ENCODE measurements at regions not wholly inside any gene's neighbourhood (a gene's known extent, or its start where the extent isn't known, plus 50 kb on each side); places are given as distances from the start of the nearest gene placed in this dataset.
"Not testable (repeated sequence)": the region's sequence is repeated elsewhere in the genome, so short reads cannot be mapped to it uniquely, and the experiment has no call there.

- DNase-seq = no peak
Measured at GRCh38 chr2:15681089-15681885, 89.6 kb downstream of the DDX1 start.

- DNase-seq = no peak
Measured at GRCh38 chr2:15682354-15682753, 90.7 kb downstream of the DDX1 start.

DNA sequence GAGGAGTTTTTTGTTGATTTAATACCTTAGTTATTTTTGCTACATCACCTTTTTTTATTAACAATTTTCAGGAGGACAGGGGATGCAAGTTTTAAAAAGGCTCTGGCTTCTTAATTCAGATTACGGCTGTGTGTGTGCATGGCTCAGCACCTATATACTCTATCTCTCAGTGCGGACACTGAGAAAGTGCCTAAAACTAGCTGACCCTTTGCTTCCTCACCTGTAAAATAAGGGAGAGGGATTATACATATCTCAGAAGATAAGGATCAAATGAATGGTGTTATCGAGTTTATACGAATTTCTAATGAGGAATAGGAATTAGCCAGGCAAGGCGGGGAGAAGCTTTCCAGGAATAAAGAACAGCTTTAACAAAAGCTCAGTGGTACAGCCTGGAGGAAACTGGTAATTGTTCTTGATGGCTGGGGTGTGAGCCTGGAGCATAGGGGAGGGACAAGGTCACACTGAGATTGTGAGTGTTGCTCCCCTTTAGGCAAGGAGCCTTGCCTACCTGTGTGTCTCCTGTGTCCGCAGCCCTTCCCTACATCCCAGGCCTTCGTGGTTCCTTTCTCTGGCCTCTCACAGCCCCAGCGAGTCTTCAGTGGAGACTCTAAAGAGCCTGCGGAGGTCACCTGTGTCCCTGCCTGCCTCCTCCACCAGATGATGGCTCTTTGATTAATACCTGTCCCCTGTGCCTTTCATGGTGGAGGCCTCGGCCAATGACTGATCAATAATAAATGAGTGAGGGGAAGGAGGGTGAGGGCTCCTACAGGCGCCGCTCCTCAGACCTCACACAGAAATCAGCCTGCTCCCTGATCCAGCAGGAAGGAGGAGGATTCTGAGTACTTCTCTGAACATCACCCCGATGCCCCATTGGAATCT lies 92.7 kb downstream of the DDX1 start:
- DNase-seq = no peak

DNA sequence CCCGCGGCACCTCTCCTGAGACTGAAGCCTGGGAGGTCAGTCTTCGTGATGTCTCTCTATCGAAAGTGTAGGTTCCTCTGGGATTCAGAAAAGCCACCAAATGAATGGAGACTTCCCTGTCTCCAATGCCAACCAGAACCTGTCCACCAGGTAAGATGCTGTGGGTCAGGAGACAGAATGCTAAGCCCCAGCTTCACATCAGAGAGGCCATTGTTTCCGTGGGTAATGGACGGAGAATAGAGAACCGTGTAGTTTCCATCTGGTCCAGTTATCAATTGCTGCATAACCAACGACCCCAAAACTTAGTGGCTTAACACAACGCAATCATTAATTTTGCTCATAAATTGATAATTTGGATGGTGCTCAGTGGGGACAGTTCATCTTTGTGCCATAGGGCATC lies 93.5 kb downstream of the DDX1 start:
- no peak for DNase-seq

DNA sequence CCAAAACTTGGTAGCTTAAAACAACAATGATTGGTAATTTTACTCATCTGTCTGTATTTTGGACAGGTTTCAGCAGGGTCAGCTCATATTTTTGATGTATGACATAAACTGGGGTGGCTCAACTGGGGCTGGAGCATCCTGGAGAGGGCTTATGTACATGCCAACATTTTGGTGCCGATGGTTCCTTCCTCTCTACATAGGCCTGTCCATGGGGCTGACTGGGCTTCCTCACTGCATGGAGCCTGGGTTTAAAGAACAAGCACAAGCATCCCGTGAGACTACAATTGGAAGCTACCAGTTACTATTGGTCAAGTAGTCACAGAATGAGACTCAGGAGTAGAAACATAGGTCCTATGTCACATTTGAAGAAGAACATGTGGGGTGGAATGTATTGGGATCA lies 95.0 kb downstream of the DDX1 start:
- DNase-seq = no peak

GRCh38 chr2:15687243-15687642 lies 95.6 kb downstream of the DDX1 start:
- no peak for DNase-seq

- DNase-seq = no peak
Measured at GRCh38 chr2:15687720-15688119, 96.1 kb downstream of the DDX1 start.

GRCh38 chr2:15688924-15689568 lies 97.4 kb downstream of the DDX1 start:
- no peak for DNase-seq

DNA sequence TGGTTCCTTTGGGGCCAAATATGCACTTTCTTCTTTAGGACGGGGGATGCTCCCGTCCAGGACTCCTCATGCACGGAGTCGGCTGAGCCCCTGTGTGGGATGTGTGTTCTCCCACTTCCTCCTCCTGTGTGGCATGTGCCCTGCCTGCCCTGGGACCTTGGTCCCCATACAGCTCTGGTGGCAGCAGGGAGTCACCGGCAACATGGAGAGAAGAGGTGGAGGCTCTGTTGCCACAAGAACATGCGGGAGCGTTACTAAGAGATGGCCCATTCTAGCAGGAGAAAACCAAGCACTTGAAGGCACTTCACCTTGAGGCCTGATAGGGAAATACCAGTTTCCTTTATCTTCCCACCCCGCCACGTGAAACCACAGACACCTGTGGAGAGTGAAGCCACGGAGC lies 98.0 kb downstream of the DDX1 start:
- DNase-seq = no peak

DNA sequence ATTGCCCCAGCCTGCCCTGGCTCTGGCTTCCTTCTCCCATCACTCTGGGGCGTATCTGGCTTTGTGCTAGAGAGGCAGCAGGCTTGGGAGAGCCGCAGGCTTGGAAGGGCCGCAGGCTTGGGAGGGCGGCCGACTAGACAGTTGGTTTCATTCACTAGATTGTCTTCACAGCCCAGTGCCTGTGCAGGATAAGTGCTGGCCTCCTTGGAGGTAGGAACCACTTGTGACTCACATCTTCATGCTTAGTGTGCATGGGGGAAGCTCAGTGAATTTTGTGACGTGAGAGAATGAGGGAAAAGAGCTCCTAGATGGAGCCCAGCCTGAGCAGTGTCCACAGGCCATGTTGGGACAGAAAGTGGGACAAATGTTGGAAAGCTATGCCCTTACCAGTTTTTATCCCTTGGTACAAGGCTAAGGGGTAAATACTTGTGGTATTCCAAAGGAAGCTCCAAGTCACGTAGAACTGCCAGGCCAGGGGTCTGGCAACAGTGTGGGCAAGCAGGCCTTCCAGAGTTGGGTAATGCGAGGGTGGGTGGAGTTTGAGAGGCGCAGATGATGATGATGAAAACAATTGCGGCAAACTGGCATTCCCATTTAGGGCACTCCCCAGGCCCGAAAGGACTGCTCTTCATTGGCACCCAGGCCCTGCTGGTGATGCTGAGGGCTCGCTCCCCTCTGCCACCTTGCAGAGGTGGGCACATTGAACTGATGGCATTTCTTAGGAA lies 100.1 kb downstream of the DDX1 start:
- DNase-seq = no peak

DNA sequence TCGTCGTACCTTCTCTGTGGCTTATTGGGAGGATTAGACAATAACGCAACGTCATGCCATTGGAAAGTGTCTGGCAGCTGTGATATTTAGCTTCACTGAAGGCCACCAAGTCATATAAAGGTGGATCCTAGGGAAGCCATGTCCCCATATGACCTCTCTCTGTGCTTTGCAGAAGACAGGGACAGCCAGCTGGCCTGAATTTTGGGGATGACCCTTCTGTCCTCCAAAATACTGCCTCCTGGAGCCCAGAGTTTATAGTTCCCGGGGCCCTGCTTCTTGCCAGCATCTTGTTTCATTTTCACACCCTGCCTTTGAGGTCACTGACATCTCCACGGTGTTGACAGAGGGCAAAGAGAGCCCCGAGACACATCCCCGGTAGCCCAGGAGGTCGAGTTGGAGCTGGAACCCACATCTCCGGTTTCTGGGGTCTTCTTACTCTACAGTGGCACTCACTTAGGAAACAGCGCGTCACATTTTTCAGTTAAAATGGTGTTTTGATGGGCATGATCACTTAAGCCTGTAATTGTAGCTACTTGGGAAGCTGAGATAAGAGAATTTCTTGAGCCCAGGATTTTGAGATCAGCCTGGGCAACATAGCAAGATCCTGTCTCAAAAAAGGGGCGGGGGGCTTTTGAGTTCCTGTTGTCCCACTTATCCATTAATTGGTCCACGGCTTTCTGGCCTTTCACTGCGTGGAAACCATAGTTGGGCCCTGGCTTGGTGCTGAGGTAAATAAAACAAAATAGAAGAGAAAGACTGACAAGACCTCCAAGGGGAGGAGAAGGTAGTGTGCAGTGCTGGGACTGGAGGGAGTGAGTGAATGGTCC lies 101.1 kb downstream of the DDX1 start:
- no peak for DNase-seq

GRCh38 chr2:15693382-15693781 lies 101.7 kb downstream of the DDX1 start:
- DNase-seq = no peak

- DNase-seq = no peak
Measured at GRCh38 chr2:15693926-15694588, 102.4 kb downstream of the DDX1 start.

- no peak for DNase-seq
Measured at GRCh38 chr2:15694589-15694986, 102.9 kb downstream of the DDX1 start.

- DNase-seq = no peak
Measured at GRCh38 chr2:15695582-15696330, 104.1 kb downstream of the DDX1 start.

- DNase-seq = not testable (repeated sequence)
Measured at GRCh38 chr2:15696606-15697170, 105.0 kb downstream of the DDX1 start.

GRCh38 chr2:15700131-15700530 lies 108.5 kb downstream of the DDX1 start:
- no peak for DNase-seq

- no peak for DNase-seq
Measured at GRCh38 chr2:15700599-15701340, 109.1 kb downstream of the DDX1 start.

GRCh38 chr2:15701341-15701907 lies 109.8 kb downstream of the DDX1 start:
- DNase-seq = no peak
